ENCODE measurements at regions not wholly inside any gene's neighbourhood (a gene's known extent, or its start where the extent isn't known, plus 50 kb on each side); places are given as distances from the start of the nearest gene placed in this dataset.

DNA sequence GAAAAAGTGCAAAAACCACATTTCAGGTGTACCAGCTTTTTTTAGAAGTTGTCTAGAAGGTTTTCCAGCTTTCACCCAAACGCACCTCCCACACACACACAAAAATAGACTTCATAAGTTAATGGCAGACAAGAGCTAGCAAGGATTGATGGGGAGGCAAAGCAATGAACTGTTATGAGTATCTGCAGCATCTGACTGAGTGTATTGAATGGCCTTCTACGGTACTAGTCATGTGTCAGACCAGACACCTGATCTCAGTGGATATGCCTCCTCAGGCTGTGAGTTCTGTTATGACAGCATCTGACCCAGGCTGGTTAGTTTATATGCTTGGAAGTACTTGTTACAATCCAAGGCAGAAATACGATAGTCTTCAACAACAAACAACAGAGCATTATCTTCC, 406.1 kb upstream of the AUTS2 start:
- ChIA-PET POLR2A (ENCODE audit: partially characterized antibody) (no interaction called here), CTCF (ENCODE audit: partially characterized antibody) (interaction anchor here (0.9 kb wide), 1 partner anchor 19 kb away, joined by 4 read pairs; no protein-coding TSS in a partner anchor)
- no peak overlapping the region for H2AFZ ChIP-seq (ENCODE audit: low read length)
- H3K4me1 ChIP-seq (replicated peaks in 1 of 4; ENCODE audit: control insufficient read depth in 3 of 4, insufficient read depth in 4 of 4, low read length in 3 of 4), result no peaks in the 10 kb centered on the region
- H4K20me1 ChIP-seq (replicated peaks in 1 of 2; ENCODE audit: control insufficient read depth in 1 of 2, insufficient read depth in 2 of 2, low read length in 2 of 2), result no peaks in the 10 kb centered on the region
- no peaks in the 10 kb centered on the region; a peak in 1 of 4 replicates for H3K9me3 ChIP-seq (ENCODE audit: insufficient read depth in 2 of 2, low read depth in 1 of 2, low read length in 1 of 2)
- H2BK12ac ChIP-seq (ENCODE audit: low read depth, low read length), result no peak overlapping the region
- H4K91ac ChIP-seq (replicated peaks; ENCODE audit: insufficient read length, low read length), result no peak overlapping the region
- H3K27me3 ChIP-seq (replicated peaks in 1 of 4; ENCODE audit: control insufficient read depth in 3 of 4, extremely low read depth in 1 of 4, insufficient read depth in 3 of 4, low read length in 3 of 4), result no peaks in the 10 kb centered on the region
- 91% methylated on average over 3 of the region's 3 CpGs; no CpG with 5 or more reads in 1 of the 2 experiments for WGBS, 2 experiments (ENCODE audit: extremely low coverage in 1 of 2, insufficient coverage in 1 of 2, insufficient read length in 1 of 2, insufficient replicate concordance in 2 of 2, low coverage in 1 of 2, low lambda C conversion rate in 2 of 2, missing lambda C conversion rate in 1 of 2)
- H2BK20ac ChIP-seq (ENCODE audit: low read length), result no peak overlapping the region
- DNase-seq (ENCODE audit: low read depth in 1 of 2, low spot score in 2 of 2) (no peak), FAIRE-seq (no peak)
- no peak overlapping the region for H2BK5ac ChIP-seq (ENCODE audit: low read depth, low read length)
- no peak overlapping the region for H3K4me3 ChIP-seq (ENCODE audit: extremely low read depth in 1 of 4, insufficient read depth in 2 of 4, low read depth in 3 of 4, low read length in 4 of 4)
- no peaks in the 10 kb centered on the region for H3K23me2 ChIP-seq (ENCODE audit: low read depth, low read length)
- H3K4me2 ChIP-seq (ENCODE audit: insufficient read depth in 1 of 2, low read depth in 2 of 2, low read length in 2 of 2), result no peak overlapping the region
- H3K18ac ChIP-seq (ENCODE audit: extremely low read depth, low read length), result no peak overlapping the region
- H3K79me1 ChIP-seq (ENCODE audit: low read depth, low read length), result no peaks in the 10 kb centered on the region
- no peak overlapping the region for H3K56ac ChIP-seq (replicated peaks; ENCODE audit: insufficient read length, low read depth, low read length)
- no peak overlapping the region for H3K9ac ChIP-seq (replicated peaks in 1 of 4; ENCODE audit: extremely low read depth in 1 of 4, low read depth in 3 of 4, low read length in 3 of 4)
- H3K4ac ChIP-seq (replicated peaks; ENCODE audit: insufficient read length, low read depth, low read length), result no peak overlapping the region
- no peak overlapping the region for H3K27ac ChIP-seq (ENCODE audit: low read depth, low read length)
- no peak overlapping the region for H2BK15ac ChIP-seq (ENCODE audit: low read length)
- TF ChIP-seq, protein P1, sequence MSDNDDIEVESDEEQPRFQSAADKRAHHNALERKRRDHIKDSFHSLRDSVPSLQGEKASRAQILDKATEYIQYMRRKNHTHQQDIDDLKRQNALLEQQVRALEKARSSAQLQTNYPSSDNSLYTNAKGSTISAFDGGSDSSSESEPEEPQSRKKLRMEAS (IDR thresholded peaks at IDR 0.05), result no peak
- TF ChIP-seq FOSL1 (IDR thresholded peaks at IDR 0.05; ENCODE audit: insufficient read depth, low read depth, low read length), result no peak
- TF ChIP-seq NANOG (IDR thresholded peaks at IDR 0.05; ENCODE audit: insufficient read depth, low read depth, low read length, poor library complexity, severe bottlenecking), result no peak
- no peak for TF ChIP-seq RXRA (IDR thresholded peaks at IDR 0.05; ENCODE audit: insufficient read depth, low read depth, low read length)
- no peak overlapping the region for H4K8ac ChIP-seq (ENCODE audit: extremely low read depth, insufficient read depth, low read length)
- H3K23ac ChIP-seq (ENCODE audit: insufficient read length), result no peak overlapping the region
- H2AK5ac ChIP-seq (ENCODE audit: low read depth, low read length), result no peak overlapping the region
- H3K14ac ChIP-seq (ENCODE audit: insufficient read length), result no peak overlapping the region
- H3K36me3 ChIP-seq (ENCODE audit: control insufficient read depth in 2 of 4, insufficient read depth in 4 of 4, low read length in 3 of 4), result no peaks in the 10 kb centered on the region
- H4K5ac ChIP-seq (ENCODE audit: insufficient read length, low read depth, low read length), result no peak overlapping the region
- H2BK120ac ChIP-seq (replicated peaks; ENCODE audit: low read depth, low read length), result no peak overlapping the region
- no peaks in the 10 kb centered on the region for H3K79me2 ChIP-seq (ENCODE audit: control insufficient read depth in 1 of 2, insufficient read depth in 2 of 2, low read length in 2 of 2)

All from H1 (cell line).